ENCODE measurements at regions not wholly inside any gene's neighbourhood (a gene's known extent, or its start where the extent isn't known, plus 50 kb on each side); places are given as distances from the start of the nearest gene placed in this dataset.

DNA sequence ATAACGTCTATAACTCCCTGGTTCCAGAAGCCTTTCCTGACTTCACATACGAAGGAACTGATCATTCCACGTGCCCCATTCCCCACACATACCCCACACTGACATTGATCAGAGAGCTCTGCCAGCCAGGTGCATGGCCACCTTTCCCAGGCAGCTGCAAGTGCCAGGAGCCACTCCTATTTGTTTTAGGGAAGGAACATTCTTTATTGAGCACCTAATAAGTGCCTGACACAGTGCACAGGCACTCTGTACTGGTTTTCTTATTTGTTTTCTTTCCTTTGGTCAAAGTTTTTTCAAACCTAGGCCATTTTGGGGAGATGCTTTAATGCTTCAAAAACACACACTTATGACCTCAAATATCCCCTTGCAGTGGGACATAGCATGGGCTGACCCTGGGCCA is 50.0 kb downstream of the PITPNM2 start:
- Histone ChIP-seq H3K9me3 (no peaks in the 10 kb centered on the region), H3K27me3 (no peaks in the 10 kb centered on the region), H3K27ac (no peak overlapping the region), H3K4me3 (no peak overlapping the region), H3K4me1 (peaks cover 0 to 10% (median 2%) of the 10 kb centered on the region in 4 donors), H3K36me3 (no peaks in the 10 kb centered on the region)
- TF ChIP-seq EP300 (IDR thresholded peaks at IDR 0.05) (no peak), POLR2A (IDR thresholded peaks at IDR 0.05) (no peak)
- TF ChIP-seq, protein P1, sequence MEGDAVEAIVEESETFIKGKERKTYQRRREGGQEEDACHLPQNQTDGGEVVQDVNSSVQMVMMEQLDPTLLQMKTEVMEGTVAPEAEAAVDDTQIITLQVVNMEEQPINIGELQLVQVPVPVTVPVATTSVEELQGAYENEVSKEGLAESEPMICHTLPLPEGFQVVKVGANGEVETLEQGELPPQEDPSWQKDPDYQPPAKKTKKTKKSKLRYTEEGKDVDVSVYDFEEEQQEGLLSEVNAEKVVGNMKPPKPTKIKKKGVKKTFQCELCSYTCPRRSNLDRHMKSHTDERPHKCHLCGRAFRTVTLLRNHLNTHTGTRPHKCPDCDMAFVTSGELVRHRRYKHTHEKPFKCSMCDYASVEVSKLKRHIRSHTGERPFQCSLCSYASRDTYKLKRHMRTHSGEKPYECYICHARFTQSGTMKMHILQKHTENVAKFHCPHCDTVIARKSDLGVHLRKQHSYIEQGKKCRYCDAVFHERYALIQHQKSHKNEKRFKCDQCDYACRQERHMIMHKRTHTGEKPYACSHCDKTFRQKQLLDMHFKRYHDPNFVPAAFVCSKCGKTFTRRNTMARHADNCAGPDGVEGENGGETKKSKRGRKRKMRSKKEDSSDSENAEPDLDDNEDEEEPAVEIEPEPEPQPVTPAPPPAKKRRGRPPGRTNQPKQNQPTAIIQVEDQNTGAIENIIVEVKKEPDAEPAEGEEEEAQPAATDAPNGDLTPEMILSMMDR (IDR thresholded peaks at IDR 0.05) = no peak
- no peak for DNase-seq (ENCODE audit: low spot score in 2 of 2)
- 83 to 91% methylated on average over 3 of the region's 3 CpGs for WGBS, 2 donors

DNA sequence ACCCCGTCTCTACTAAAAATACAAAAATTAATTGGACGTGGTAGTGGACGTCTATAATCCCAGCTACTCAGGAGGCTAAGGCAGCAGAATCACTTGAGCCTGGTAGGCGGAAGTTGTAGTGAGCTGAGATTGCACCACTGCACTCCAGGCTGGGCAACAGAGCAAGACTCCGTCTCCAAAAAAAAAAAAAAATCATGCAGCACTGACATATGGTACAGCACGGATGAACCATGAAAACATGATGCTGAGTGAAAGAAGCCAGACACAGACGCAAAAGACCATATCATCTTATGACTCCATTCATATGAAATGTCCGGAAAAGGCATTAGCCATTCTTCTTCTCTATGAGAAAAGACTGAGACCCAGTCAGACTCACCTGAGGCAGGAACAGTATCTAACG is 50.4 kb downstream of the PITPNM2 start:
- WGBS, 2 donors = 93 to 94% methylated on average over 9 of the region's 9 CpGs
- Histone ChIP-seq H3K27ac (no peak overlapping the region), H3K36me3 (no peaks in the 10 kb centered on the region), H3K4me1 (peaks cover 0 to 10% (median 2%) of the 10 kb centered on the region in 4 donors), H3K4me3 (no peak overlapping the region), H3K27me3 (no peaks in the 10 kb centered on the region), H3K9me3 (no peaks in the 10 kb centered on the region)
- TF ChIP-seq, protein P1 (IDR thresholded peaks at IDR 0.05) = no peak
- TF ChIP-seq POLR2A (IDR thresholded peaks at IDR 0.05) (no peak), EP300 (IDR thresholded peaks at IDR 0.05) (no peak)
- no peak for DNase-seq (ENCODE audit: low spot score in 2 of 2)

DNA sequence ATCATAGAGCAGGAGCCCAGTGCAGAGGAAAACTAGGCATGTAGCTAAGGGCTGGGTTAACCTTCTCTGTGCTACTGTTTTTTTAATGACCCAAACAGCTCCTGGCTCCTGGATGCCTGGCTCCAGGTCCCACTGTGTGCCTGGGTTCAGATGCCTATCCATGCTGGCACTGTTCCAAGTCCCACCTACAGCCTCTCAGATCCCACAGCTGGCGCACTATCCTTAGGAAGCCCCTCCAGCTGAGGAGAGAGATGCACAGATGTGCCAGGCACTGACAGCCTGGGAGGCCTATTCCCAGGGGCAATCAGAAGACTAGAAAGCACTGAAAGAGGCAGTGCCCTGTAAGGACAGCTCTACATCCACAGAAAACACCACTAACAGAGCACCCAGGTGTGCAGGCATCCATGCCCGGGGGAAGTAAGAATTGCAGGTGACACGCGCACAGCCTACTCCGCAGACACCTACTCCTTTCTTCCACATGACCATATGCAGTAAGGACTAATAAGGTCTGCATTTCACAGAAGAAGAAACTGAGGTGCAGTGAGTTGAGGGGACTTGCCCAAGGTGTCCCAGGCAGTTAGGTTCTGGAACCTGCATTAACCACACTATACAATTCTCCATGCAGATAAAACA is 51.2 kb downstream of the PITPNM2 start:
- peaks cover 0 to 17% (median 8%) of the 10 kb centered on the region in 4 donors for H3K4me1 ChIP-seq
- no peak for DNase-seq (ENCODE audit: low spot score in 2 of 2)
- TF ChIP-seq POLR2A (IDR thresholded peaks at IDR 0.05) = no peak
- TF ChIP-seq, protein P1 (IDR thresholded peaks at IDR 0.05) = no peak
- no peak for TF ChIP-seq EP300 (IDR thresholded peaks at IDR 0.05)
- WGBS, 2 donors = 91 to 99% methylated on average over 5 of the region's 5 CpGs
- no peak overlapping the region for H3K4me3 ChIP-seq
- no peaks in the 10 kb centered on the region for H3K27me3 ChIP-seq
- no peaks in the 10 kb centered on the region for H3K9me3 ChIP-seq
- no peak overlapping the region for H3K27ac ChIP-seq
- H3K36me3 ChIP-seq = no peaks in the 10 kb centered on the region

DNA sequence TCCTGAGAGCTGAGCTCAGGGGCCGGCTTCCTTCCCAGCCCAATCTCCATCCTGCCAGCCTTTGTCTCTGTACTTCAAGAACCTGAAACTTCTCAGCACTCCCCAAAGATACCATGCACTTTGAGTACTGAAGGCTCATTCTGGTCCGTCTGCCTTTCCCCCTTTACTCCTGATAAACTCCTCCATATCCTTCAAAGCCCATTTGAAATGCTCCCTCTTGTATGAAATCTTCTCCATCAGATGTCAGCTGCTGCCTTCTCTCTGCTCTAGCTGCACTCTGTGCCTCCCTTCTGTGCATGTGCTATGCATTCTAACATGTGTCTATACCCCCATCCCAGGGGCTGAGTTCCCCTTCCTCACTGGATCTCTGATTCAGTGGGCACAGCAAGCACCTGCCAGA is 52.1 kb downstream of the PITPNM2 start:
- no peak overlapping the region for H3K27ac ChIP-seq
- no peak for DNase-seq (ENCODE audit: low spot score in 2 of 2)
- H3K36me3 ChIP-seq = no peaks in the 10 kb centered on the region
- WGBS, 2 donors = 88 to 94% methylated on average over 2 of the region's 2 CpGs
- no peaks in the 10 kb centered on the region for H3K27me3 ChIP-seq
- peaks cover 0 to 26% (median 9%) of the 10 kb centered on the region in 4 donors for H3K4me1 ChIP-seq
- no peak overlapping the region for H3K4me3 ChIP-seq
- H3K9me3 ChIP-seq = no peaks in the 10 kb centered on the region
- TF ChIP-seq, protein P1 (IDR thresholded peaks at IDR 0.05) = no peak
- TF ChIP-seq EP300 (IDR thresholded peaks at IDR 0.05) (no peak), POLR2A (IDR thresholded peaks at IDR 0.05) (no peak)

DNA sequence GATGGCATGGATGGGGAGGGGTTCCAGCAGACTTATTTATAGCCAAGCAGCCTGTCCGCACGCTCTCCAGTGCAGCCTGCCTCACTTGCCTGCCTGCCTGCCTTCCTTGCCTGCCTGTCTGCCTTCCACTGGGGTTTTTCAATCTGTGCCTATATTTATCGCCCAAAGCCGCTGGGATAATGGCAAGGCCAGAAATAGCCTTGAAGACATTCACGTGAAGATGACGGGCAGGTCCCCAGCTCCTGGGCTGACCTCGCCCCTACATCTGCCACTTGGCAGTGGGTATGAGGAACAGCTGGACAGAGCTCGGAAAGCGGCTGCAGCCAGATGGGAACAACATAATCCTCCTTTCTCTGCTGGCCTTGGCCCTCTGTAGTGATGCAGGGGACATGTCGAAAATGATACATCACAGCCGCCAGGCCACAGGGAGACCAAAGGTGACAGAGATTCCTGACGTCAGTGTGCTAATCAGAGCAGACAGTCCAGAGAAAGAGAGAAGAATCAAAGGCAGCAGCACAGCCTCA is 53.3 kb downstream of the PITPNM2 start:
- TF ChIP-seq EP300 (IDR thresholded peaks at IDR 0.05) (peak in 1 of 2 donors; percentile 30), POLR2A (IDR thresholded peaks at IDR 0.05) (no peak)
- TF ChIP-seq, protein P1 (IDR thresholded peaks at IDR 0.05) = no peak
- 80 to 83% methylated on average over 12 of the region's 12 CpGs for WGBS, 2 donors
- Histone ChIP-seq H3K4me3 (no peak overlapping the region), H3K36me3 (no peaks in the 10 kb centered on the region), H3K27ac (no peak overlapping the region), H3K4me1 (peaks cover 0 to 29% (median 9%) of the 10 kb centered on the region in 4 donors), H3K27me3 (no peaks in the 10 kb centered on the region), H3K9me3 (no peaks in the 10 kb centered on the region)
- DNase-seq (ENCODE audit: low spot score in 2 of 2) = peak in 1 of 2 donors; percentile 15

Data from tibial nerve (tissue), 4 donors.